Suprapubic skin (tissue), 4 donors: ENCODE measurements at regions not wholly inside any gene's neighbourhood (a gene's known extent, or its start where the extent isn't known, plus 50 kb on each side); places are given as distances from the start of the nearest gene placed in this dataset.

Experiments
- CTCF ChIP-seq, 2 donors: fragments of 200-600 bp in 1 of 2; fragments of 450-650 bp in 1 of 2; sonication (generic) in 1 of 2; IDR thresholded peaks; one replicate each; pipeline ENCODE4 v1.5.1; 2016 to 2019; ENCODE audit warnings: antibody characterized with exemption in 2 of 2, mild to moderate bottlenecking in 1 of 2, moderate library complexity in 1 of 2
- EP300 ChIP-seq: sonication (generic); formaldehyde crosslinking; IDR thresholded peaks from one replicate; pipeline ENCODE4 v1.6.1; 2017; ENCODE audit warnings: antibody characterized with exemption
- POLR2A ChIP-seq, 2 donors: fragments of 450-650 bp; IDR thresholded peaks; one replicate each; pipeline ENCODE4 v1.6.1; 2017; ENCODE audit warnings: antibody characterized with exemption in 2 of 2, mild to moderate bottlenecking in 2 of 2, moderate library complexity in 2 of 2
- POLR2AphosphoS5 ChIP-seq, 3 donors: sonication (generic); formaldehyde crosslinking; IDR thresholded peaks; one replicate each; pipeline ENCODE4 v1.6.1; 2017; ENCODE audit warnings: antibody characterized with exemption in 3 of 3

GRCh38 chr1:96025062-96025461 is 696.5 kb upstream of the PTBP2 start:
- no peak for TF ChIP-seq POLR2A (IDR thresholded peaks at IDR 0.05)
- TF ChIP-seq POLR2AphosphoS5 (IDR thresholded peaks at IDR 0.05), result no peak
- TF ChIP-seq CTCF (IDR thresholded peaks at IDR 0.05), result no peak
- TF ChIP-seq EP300, result no peak
